H1 (cell line): ENCODE measurements at regions not wholly inside any gene's neighbourhood (a gene's known extent, or its start where the extent isn't known, plus 50 kb on each side); places are given as distances from the start of the nearest gene placed in this dataset.
A peak's percentile ranks its signal among the peaks of the same experiment; 100 is the strongest.

Experiments
- CTCF ChIA-PET: fragments of 300-600 bp; sonication (Branson Sonifier 250); formaldehyde crosslinking; loops from one replicate; lab custom pipeline; 2021; ENCODE audit not compliant: partially characterized antibody; lab: Charles Lee
- POLR2A ChIA-PET: fragments of 300-600 bp; sonication (Branson Sonifier 250); formaldehyde crosslinking; loops from one replicate; lab custom pipeline; 2021; ENCODE audit warnings: inconsistent platforms; ENCODE audit not compliant: partially characterized antibody; lab: Charles Lee
- DNase-seq, 2 experiments: peaks; one replicate each; pipeline versions ENCODE4 v3.0.0 to v3.0.0-alpha.2; 2010 to 2022; ENCODE audit warnings: low spot score in 2 of 2, low read depth in 1 of 2, mixed read lengths in 1 of 2
- FAIRE-seq: peaks from 2 replicates; lab custom pipeline; 2011; peaks lifted over from hg19 to GRCh38; lab: Jason Lieb, UNC
- H2AFZ ChIP-seq: 2 replicates; pipeline ENCODE4 v1.8.1; 2012; ENCODE audit warnings: low read length, inconsistent platforms
- H2AK5ac ChIP-seq: 2 replicates; pipeline ENCODE4 v1.6.1; 2013; ENCODE audit warnings: low read depth, low read length
- H2BK120ac ChIP-seq: replicated peaks from 2 replicates; pipeline ENCODE3; 2013; ENCODE audit warnings: low read depth, low read length, inconsistent platforms
- H2BK12ac ChIP-seq: 2 replicates; pipeline ENCODE4 v1.6.1; 2013; ENCODE audit warnings: low read depth, low read length
- H2BK15ac ChIP-seq: 2 replicates; pipeline ENCODE4 v1.6.1; 2013; ENCODE audit warnings: low read length
- H2BK20ac ChIP-seq: 2 replicates; pipeline ENCODE4 v1.6.1; 2013; ENCODE audit warnings: low read length
- H2BK5ac ChIP-seq: 2 replicates; pipeline ENCODE4 v1.6.1; 2013; ENCODE audit warnings: low read depth, low read length
- H3K14ac ChIP-seq: 2 replicates; pipeline ENCODE4 v1.6.1; 2013; ENCODE audit warnings: inconsistent platforms; ENCODE audit not compliant: insufficient read length
- H3K18ac ChIP-seq: 2 replicates; pipeline ENCODE4 v1.6.1; 2013; ENCODE audit warnings: low read length; ENCODE audit errors: extremely low read depth
- H3K23ac ChIP-seq: 2 replicates; pipeline ENCODE4 v1.6.1; 2013; ENCODE audit warnings: inconsistent platforms; ENCODE audit not compliant: insufficient read length
- H3K23me2 ChIP-seq: 2 replicates; pipeline ENCODE4 v1.6.1; 2013; ENCODE audit warnings: low read depth, low read length
- H3K27ac ChIP-seq: 2 replicates; pipeline ENCODE4 v1.6.1; 2011; ENCODE audit warnings: low read depth, low read length, inconsistent platforms
- H3K27me3 ChIP-seq, 4 experiments: replicated peaks in 1 of 4; 1 replicate in 1 of 4; 2 replicates in 3 of 4; pipeline versions ENCODE4 v1.6.1 to v1.8.1; 2011 to 2013; ENCODE audit warnings: low read length in 3 of 4, mild to moderate bottlenecking in 3 of 4, inconsistent platforms in 2 of 4, mixed read lengths in 2 of 4, moderate library complexity in 1 of 4; ENCODE audit not compliant: control insufficient read depth in 3 of 4, insufficient read depth in 3 of 4; ENCODE audit errors: extremely low read depth in 1 of 4
- H3K36me3 ChIP-seq, 4 experiments: 2 replicates each; pipeline versions ENCODE4 v1.6.1 to v1.8.1; 2011 to 2013; ENCODE audit warnings: mild to moderate bottlenecking in 4 of 4, low read length in 3 of 4, moderate library complexity in 2 of 4, control low read depth in 1 of 4, inconsistent platforms in 1 of 4; ENCODE audit not compliant: insufficient read depth in 4 of 4, control insufficient read depth in 2 of 4
- H3K4ac ChIP-seq: replicated peaks from 2 replicates; pipeline ENCODE3; 2013; ENCODE audit warnings: low read length, low read depth, mixed read lengths, inconsistent platforms; ENCODE audit not compliant: insufficient read length
- H3K4me1 ChIP-seq, 4 experiments: replicated peaks in 1 of 4; 1 replicate in 1 of 4; 2 replicates in 3 of 4; pipeline versions ENCODE4 v1.6.1 to v1.8.1; 2011 to 2013; ENCODE audit warnings: low read length in 3 of 4, inconsistent platforms in 2 of 4, mixed read lengths in 1 of 4; ENCODE audit not compliant: insufficient read depth in 4 of 4, control insufficient read depth in 3 of 4
- H3K4me2 ChIP-seq, 2 experiments: 2 replicates each; pipeline versions ENCODE4 v1.6.1 to v1.8.1; 2011 to 2013; ENCODE audit warnings: low read depth in 2 of 2, low read length in 2 of 2, control low read depth in 1 of 2, inconsistent platforms in 1 of 2, mild to moderate bottlenecking in 1 of 2; ENCODE audit not compliant: insufficient read depth in 1 of 2
- H3K4me3 ChIP-seq, 4 experiments: fragments of 200-600, 300-600 bp in 1 of 4; sonication (generic), shearing (Covaris generic), sonication (Bioruptor Twin) in 1 of 4; 2 replicates each; pipeline versions ENCODE4 v1.5.1 to v1.8.1; 2011 to 2016; ENCODE audit warnings: low read length in 4 of 4, low read depth in 3 of 4, control low read depth in 2 of 4, inconsistent platforms in 2 of 4, mild to moderate bottlenecking in 2 of 4, mixed read lengths in 1 of 4, moderate library complexity in 1 of 4; ENCODE audit not compliant: insufficient read depth in 2 of 4; ENCODE audit errors: extremely low read depth in 1 of 4
- H3K56ac ChIP-seq: replicated peaks from 2 replicates; pipeline ENCODE3; 2013; ENCODE audit warnings: low read depth, mild to moderate bottlenecking, mixed read lengths, low read length, inconsistent platforms; ENCODE audit not compliant: insufficient read length
- H3K79me1 ChIP-seq: 2 replicates; pipeline ENCODE4 v1.6.1; 2013; ENCODE audit warnings: low read depth, low read length, control low read depth
- H3K79me2 ChIP-seq, 2 experiments: 2 replicates each; pipeline versions ENCODE4 v1.6.1 to v1.8.1; 2012 to 2013; ENCODE audit warnings: low read length in 2 of 2, mild to moderate bottlenecking in 2 of 2, inconsistent platforms in 1 of 2; ENCODE audit not compliant: insufficient read depth in 2 of 2, control insufficient read depth in 1 of 2
- H3K9ac ChIP-seq, 4 experiments: replicated peaks in 1 of 4; 1 replicate in 1 of 4; 2 replicates in 3 of 4; pipeline versions ENCODE4 v1.6.1 to v1.8.1; 2011 to 2013; ENCODE audit warnings: low read depth in 3 of 4, low read length in 3 of 4, control low read depth in 2 of 4, mild to moderate bottlenecking in 2 of 4, moderate library complexity in 2 of 4, inconsistent platforms in 1 of 4; ENCODE audit errors: extremely low read depth in 1 of 4
- H3K9me3 ChIP-seq, 2 experiments: 2 replicates each; pipeline versions ENCODE4 v1.6.1 to v1.8.1; 2012 to 2013; ENCODE audit warnings: mild to moderate bottlenecking in 2 of 2, moderate library complexity in 2 of 2, control low read depth in 1 of 2, inconsistent platforms in 1 of 2, low read depth in 1 of 2, low read length in 1 of 2, mixed read lengths in 1 of 2; ENCODE audit not compliant: insufficient read depth in 2 of 2
- H4K20me1 ChIP-seq, 2 experiments: replicated peaks in 1 of 2; 2 replicates each; pipeline versions ENCODE3 to v1.8.1; 2011 to 2013; ENCODE audit warnings: inconsistent platforms in 2 of 2, low read length in 2 of 2, mild to moderate bottlenecking in 1 of 2; ENCODE audit not compliant: insufficient read depth in 2 of 2, control insufficient read depth in 1 of 2
- H4K5ac ChIP-seq: 2 replicates; pipeline ENCODE4 v1.6.1; 2013; ENCODE audit warnings: low read length, low read depth, mixed read lengths, inconsistent platforms; ENCODE audit not compliant: insufficient read length
- H4K8ac ChIP-seq: 2 replicates; pipeline ENCODE4 v1.8.0; 2013; ENCODE audit warnings: mild to moderate bottlenecking, moderate library complexity, low read length, inconsistent platforms; ENCODE audit not compliant: insufficient read depth; ENCODE audit errors: extremely low read depth
- H4K91ac ChIP-seq: replicated peaks from 2 replicates; pipeline ENCODE3; 2013; ENCODE audit warnings: low read length, mixed read lengths, inconsistent platforms; ENCODE audit not compliant: insufficient read length
- CEBPB ChIP-seq: IDR thresholded peaks from 2 replicates; pipeline ENCODE4 v1.6.1; 2012; ENCODE audit warnings: low read depth, low read length
- EGR1 ChIP-seq: IDR thresholded peaks from 2 replicates; pipeline ENCODE4 v1.6.1; 2011; ENCODE audit warnings: low read depth, low read length, borderline replicate concordance
- GTF2F1 ChIP-seq: IDR thresholded peaks from 2 replicates; pipeline ENCODE4 v1.6.1; 2012; ENCODE audit warnings: low read depth, low read length, improper control_type of control experiment, borderline replicate concordance
- HDAC2 ChIP-seq, 2 experiments: fragments of 300-600 bp in 1 of 2; sonication (generic) in 1 of 2; IDR thresholded peaks; 2 replicates each; pipeline ENCODE4 v1.6.1; 2011 to 2012; ENCODE audit warnings: low read depth in 2 of 2, low read length in 2 of 2, mild to moderate bottlenecking in 2 of 2, moderate library complexity in 2 of 2, borderline replicate concordance in 1 of 2, inconsistent platforms in 1 of 2
- MAX ChIP-seq: IDR thresholded peaks from 2 replicates; pipeline ENCODE4 v1.6.1; 2012; ENCODE audit warnings: inconsistent platforms
- NANOG ChIP-seq: IDR thresholded peaks from 2 replicates; pipeline ENCODE4 v1.6.1; 2011; ENCODE audit warnings: low read length, low read depth, mild to moderate bottlenecking, inconsistent platforms; ENCODE audit not compliant: insufficient read depth, poor library complexity, severe bottlenecking
- SIX5 ChIP-seq: IDR thresholded peaks from 2 replicates; pipeline ENCODE4 v1.6.1; 2011; ENCODE audit warnings: mild to moderate bottlenecking, low read depth, low read length
- SRF ChIP-seq: IDR thresholded peaks from 2 replicates; pipeline ENCODE4 v1.6.1; 2011; ENCODE audit warnings: mild to moderate bottlenecking, low read depth, low read length, moderate library complexity
- TBP ChIP-seq: IDR thresholded peaks from 2 replicates; pipeline ENCODE4 v1.6.1; 2011; ENCODE audit warnings: low read depth, low read length, improper control_type of control experiment
- ZNF274 ChIP-seq: IDR thresholded peaks from 2 replicates; pipeline ENCODE4 v1.7.0; 2012; ENCODE audit warnings: low read length, borderline replicate concordance; ENCODE audit errors: extremely low read depth
- WGBS, 2 experiments: shearing (Covaris generic) in 1 of 2; methylation state at CpG; one replicate each; pipeline versions ENCODE4 v1.1.6 to v1.1.7; 2013 to 2015; ENCODE audit warnings: low lambda C conversion rate in 2 of 2, mixed read lengths in 2 of 2, inconsistent platforms in 1 of 2, low coverage in 1 of 2, missing lambda C conversion rate in 1 of 2; ENCODE audit not compliant: insufficient replicate concordance in 2 of 2, insufficient coverage in 1 of 2, insufficient read length in 1 of 2; ENCODE audit errors: extremely low coverage in 1 of 2, missing lambda C conversion rate in 1 of 2; 5-methylcytosine and 5-hydroxymethylcytosine counted together

GRCh38 chr6:94559829-94560537 is 1017.4 kb upstream of the MANEA start:
- CTCF ChIA-PET, result no interaction called here
- H3K27ac ChIP-seq, result no peak overlapping the region
- no peak overlapping the region for H3K56ac ChIP-seq
- TF ChIP-seq SIX5 (no peak), TBP (no peak), GTF2F1 (no peak), CEBPB (no peak), NANOG (no peak), HDAC2 (IDR thresholded peaks at IDR 0.05; ENCODE audit: borderline replicate concordance in 1 of 2, low read depth in 2 of 2, low read length in 2 of 2) (no peak), MAX (no peak), SRF (no peak), EGR1 (no peak), ZNF274 (no peak)
- FAIRE-seq (no peak), DNase-seq (no peak)
- peaks cover 2% of the 10 kb centered on the region; the same call in 1 of the 2 replicates for H3K23me2 ChIP-seq
- peak overlapping the region in 1 of 4 experiments; percentile 62; a peak in 1 of 8 replicates for H3K4me3 ChIP-seq
- no peak overlapping the region for H3K23ac ChIP-seq
- H2AFZ ChIP-seq, result no peak overlapping the region
- no peaks in the 10 kb centered on the region for H3K79me2 ChIP-seq
- H4K8ac ChIP-seq, result no peak overlapping the region
- no peaks in the 10 kb centered on the region for H3K9me3 ChIP-seq
- no peak overlapping the region for H2BK15ac ChIP-seq
- no peak overlapping the region for H3K14ac ChIP-seq
- POLR2A ChIA-PET, result no interaction called here
- WGBS, 2 experiments, result 82% methylated on average over 1 of the region's 1 CpG; no CpG with 5 or more reads in 1 of the 2 experiments
- no peaks in the 10 kb centered on the region for H3K27me3 ChIP-seq
- H4K91ac ChIP-seq, result no peak overlapping the region
- peak overlapping the region in 1 of 2 experiments; percentile 55; a peak in 2 of 4 replicates for H3K4me2 ChIP-seq
- peaks cover 0 to 8% (median 0%) of the 10 kb centered on the region in 4 experiments; a peak in 1 of 7 replicates for H3K4me1 ChIP-seq
- no peak overlapping the region for H3K9ac ChIP-seq
- peak overlapping the region; percentile 29; the same call in 1 of the 2 replicates for H2AK5ac ChIP-seq
- H3K18ac ChIP-seq, result peak overlapping the region; percentile 73; the same call in 1 of the 2 replicates
- peak overlapping the region; percentile 13 for H4K5ac ChIP-seq
- no peak overlapping the region for H3K4ac ChIP-seq
- peaks cover 0 to 6% (median 0%) of the 10 kb centered on the region in 4 experiments; a peak in 2 of 8 replicates for H3K36me3 ChIP-seq
- H4K20me1 ChIP-seq, result no peaks in the 10 kb centered on the region
- no peak overlapping the region for H2BK120ac ChIP-seq
- no peaks in the 10 kb centered on the region for H3K79me1 ChIP-seq
- H2BK12ac ChIP-seq, result peak overlapping the region; percentile 56; the same call in 1 of the 2 replicates
- H2BK20ac ChIP-seq, result peak overlapping the region; percentile 50
- peak overlapping the region; percentile 91; the same call in 1 of the 2 replicates for H2BK5ac ChIP-seq
